ENCODE measurements at regions not wholly inside any gene's neighbourhood (a gene's known extent, or its start where the extent isn't known, plus 50 kb on each side); places are given as distances from the start of the nearest gene placed in this dataset.
"Not testable (repeated sequence)": the region's sequence is repeated elsewhere in the genome, so short reads cannot be mapped to it uniquely, and the experiment has no call there.

DNA sequence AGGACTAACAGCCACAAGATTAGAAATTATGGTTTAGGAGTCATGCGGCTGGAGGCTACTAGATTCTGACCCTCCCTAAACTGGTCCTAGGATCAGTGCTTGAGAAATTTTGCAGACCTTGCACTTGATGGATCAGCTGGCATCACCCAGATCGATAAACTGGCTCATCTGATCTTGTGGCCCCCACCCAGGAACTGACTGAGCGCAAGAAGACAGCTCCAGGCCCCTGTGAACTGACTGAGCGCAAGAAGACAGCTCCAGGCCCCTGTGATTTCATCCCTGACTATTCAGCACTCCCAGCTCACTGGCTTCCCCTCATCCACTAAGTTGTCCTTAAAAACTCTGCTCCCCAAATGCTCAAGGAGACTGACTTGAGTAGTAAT is 67.8 kb downstream of the MRPL36 start:
- DNase-seq (ENCODE audit: low read depth in 2 of 3, low spot score in 2 of 3): not testable (repeated sequence)

DNA sequence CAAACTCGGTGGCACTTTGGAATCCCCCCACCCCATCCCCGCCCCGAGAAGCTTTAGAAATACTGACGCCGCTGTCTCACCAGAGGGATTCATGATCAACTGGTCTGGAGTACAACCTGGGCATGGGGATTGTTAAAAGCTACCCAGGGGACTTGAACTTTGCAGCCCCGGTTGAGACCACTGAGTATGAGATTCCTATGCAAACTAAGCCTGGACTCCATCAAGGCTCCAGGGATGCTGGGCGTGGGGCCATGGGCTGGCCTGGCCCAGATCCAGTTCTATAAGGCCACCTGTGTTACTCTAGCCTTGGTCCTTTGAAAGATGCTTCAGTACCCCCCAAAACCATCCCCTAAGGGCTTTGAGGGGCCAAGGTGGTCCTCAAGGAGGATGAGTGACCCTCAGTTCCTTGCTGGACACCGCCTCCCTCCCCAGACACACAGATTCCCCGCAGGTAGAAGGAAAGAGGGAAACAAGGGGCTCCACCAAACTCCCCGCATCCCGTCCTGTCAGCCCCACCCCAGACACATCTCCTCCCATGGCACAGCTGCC is 68.5 kb downstream of the MRPL36 start:
- DNase-seq (ENCODE audit: low read depth in 2 of 3, low spot score in 2 of 3): no peak

DNA sequence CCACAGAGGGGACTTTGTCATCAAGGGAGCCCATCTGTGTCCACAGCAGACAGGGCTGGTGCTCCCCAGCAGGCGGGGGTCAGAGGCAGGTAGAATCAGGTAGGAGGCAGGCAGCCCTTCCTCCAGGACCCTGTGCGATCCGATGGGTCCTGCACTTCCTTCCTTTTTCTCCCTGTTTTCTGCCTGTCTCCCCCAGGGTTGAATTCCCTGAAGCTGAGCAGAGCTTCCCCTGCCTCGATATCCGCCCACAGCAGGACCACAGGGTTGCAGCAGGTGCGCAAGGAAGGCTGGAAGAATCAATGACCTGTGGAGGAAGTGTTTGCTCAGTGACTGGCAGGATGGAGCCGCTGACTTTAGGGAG is 69.2 kb downstream of the MRPL36 start:
- DNase-seq (ENCODE audit: low read depth in 2 of 3, low spot score in 2 of 3): no peak

DNA sequence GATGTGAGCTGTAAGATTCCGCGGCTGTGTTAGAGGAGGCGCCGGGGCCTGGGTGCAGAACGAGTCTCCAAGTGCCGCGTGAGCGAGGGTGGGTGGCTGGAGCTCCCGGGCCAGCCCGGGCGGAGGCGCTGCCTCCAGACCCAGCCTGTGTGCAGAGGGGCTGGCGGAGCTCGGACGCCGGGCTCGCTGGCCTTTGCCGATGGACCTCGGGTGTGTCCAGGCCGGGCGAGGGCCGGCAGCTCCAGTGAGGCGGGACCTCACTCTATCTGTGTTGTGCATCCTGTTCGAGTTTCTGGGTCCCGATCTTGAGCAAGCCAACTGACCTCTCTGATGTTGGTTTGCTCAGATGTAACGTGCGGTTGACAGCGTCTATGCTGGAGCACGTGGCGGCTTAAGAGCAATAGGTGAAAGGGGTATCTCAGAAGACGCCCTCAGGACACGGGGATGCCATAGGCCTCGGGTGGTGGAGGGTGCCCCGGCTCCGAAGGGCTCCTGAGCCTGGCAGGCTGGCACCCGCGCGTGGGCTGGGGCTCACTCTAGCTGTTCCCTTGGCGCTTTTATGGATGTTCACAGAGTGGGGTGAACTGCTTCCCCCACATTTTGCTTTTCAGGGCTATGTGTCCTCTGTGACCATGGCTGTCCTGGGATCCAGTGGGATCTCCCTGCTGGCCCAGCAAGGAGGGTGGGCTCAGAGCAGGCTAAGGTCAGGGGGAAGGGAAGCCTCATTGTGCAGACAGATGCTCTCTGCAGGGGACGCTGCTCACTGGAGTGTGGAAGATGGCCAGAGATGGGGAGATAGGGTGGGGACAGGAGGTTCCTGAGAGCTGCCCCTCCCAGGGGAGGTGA is 69.8 kb downstream of the MRPL36 start:
- no peak for DNase-seq (ENCODE audit: low read depth in 2 of 3, low spot score in 2 of 3)

DNA sequence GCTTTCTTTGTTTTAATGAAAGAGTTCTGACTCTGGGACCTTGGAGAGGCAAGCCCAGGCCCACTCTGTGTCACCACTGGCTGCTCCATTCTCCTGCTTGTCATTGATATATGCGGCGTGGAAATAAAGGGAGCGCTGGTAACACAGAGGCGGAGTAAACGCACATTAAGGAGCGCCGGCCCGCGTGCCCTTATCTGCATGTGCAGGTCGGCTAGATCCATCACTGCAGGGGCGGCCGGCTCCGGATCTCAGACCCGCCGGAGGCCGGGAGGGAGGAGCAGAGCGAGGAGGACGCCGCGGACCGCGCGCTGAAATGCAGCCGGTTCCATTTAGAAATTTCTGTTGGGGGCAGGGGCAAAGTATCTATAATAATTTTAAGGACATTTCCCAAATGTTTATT is 70.8 kb downstream of the MRPL36 start:
- no peak for DNase-seq (ENCODE audit: low read depth in 2 of 3, low spot score in 2 of 3)

DNA sequence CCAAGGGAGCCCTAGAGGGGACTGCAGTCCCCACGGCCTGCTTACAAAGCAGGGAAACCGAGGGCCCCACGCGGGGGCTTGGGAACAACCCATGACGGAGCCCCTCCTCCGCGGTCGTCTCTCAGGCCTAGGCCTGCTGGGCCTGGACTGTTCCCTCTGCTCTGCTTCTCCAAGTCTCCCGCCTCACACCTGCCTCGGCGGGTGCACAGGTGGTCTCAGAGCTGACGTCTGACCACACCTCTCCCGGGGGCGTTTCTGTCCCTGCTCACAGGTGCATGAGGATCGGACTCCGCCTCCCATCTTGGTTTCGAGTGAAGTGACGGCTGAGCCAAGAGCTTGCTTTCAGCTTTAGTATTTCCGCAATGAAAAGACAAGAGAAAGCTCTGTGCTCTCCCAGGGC is 72.1 kb downstream of the MRPL36 start:
- DNase-seq (ENCODE audit: low read depth in 2 of 3, low spot score in 2 of 3): no peak

DNA sequence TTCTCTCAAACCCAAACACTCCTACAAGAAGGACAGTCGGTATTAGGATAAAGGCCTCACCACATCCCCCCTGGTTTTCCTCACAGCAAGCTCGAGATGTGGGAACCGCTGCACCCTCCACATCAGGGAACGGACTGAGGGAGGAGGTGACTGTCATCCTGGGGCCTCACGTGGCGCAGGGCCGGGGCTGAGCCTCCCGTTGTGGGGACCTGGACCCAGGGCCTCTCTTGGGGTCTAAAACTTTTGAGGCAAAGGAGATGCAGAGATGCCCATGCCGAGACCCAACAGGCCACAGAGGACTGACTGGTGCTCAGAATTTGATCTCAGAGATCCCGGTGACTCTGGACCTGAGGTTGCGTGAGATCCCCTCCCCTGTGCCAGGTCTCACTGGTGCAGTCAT is 72.7 kb downstream of the MRPL36 start:
- DNase-seq (ENCODE audit: low read depth in 2 of 3, low spot score in 2 of 3): no peak

DNA sequence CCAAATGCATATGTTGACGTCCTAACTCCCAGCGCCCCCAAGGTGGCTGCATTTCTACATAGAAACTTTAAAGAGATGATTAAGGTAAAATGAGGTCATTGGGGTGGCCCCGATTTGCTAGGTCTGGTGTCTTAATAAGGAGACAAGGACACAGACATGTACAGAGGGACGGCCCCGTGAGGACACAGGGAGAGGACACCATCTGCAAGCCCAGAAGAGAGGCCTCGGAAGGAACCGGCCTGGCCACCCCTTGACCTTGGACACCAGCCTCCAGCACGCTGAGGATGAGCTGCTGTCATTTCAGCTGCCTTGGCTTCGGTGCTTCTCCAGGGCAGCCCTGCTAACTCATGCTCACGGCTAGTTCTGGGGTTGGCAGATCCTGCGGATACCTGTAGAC is 73.2 kb downstream of the MRPL36 start:
- DNase-seq (ENCODE audit: low read depth in 2 of 3, low spot score in 2 of 3): no peak

DNA sequence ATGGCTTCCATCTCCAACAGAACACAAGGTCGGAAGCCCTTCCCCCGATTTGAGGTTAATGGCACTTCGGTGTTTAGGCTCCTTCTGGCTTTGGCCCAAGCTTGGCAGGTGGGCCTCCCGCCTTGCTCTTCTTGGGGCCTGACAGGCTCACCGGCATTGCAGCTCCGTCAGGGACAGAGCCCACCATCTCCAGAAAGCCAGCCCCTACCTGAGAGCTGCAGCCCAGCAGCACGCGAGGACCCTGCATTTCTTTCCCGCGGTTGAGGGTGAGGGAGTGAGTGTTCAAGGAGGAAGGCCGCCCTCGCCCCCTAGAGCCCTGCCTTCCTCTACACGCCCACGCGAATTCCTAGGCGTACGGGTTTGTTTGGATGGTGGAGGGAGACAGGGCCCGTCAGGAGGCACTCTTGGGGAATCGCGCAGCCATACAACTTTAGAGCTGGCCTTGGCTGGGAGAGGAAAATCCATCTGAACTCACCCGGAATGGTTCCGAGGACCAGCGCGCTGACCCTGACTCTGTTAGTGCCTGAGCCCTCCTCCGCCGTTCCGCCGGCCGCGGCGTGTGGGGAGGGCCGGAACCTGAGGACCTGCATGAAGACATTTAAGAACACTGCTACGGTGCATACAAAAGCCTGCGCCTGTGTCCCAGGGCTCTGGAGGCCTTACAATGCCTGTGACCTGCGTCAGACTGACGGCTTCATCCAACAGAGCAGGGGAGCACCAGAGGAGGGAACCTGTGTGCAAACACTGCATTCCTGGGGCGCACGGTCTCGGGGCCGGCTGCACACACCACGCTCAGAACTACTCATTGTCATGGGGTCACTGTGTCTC is 73.8 kb downstream of the MRPL36 start:
- DNase-seq (ENCODE audit: low read depth in 2 of 3, low spot score in 2 of 3): no peak

DNA sequence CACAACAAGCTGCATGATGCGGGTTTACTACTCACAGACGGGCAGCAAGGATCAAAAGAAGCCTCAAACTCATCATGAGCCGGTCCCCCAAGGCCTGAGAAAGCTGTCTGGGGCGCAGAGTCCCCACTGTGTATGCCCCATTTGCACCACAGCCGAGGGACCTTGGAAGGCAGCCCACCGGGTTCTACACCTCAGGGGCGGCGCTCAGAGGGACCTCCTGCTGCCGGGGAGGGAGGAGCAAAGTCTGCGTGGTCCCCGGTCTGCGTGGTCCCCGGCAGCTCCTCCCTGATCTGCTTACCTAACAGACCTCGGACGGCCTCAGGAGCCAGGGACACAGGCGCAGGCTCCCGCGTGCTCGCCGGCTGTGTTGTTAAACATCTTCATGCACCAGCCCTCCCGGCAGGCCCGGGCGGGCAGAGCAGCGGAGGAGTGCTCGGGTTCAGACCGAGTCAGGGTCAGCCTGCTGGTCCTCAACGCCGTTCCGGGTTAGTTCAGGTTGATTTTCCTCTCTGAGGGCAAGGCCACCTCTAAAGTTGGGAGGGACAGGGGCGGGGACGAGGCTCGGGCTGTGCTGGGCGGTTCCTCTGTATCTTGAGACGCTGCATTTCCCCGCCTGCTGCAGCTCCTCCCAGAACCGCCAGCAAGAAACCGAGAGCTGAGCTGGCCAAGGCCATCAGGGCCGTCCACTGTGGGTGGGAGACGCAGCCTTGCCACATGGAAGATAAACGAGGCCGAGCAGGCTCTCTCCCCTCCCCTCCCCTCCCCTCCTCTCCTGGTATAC is 74.6 kb downstream of the MRPL36 start:
- no peak for DNase-seq (ENCODE audit: low read depth in 2 of 3, low spot score in 2 of 3)

DNA sequence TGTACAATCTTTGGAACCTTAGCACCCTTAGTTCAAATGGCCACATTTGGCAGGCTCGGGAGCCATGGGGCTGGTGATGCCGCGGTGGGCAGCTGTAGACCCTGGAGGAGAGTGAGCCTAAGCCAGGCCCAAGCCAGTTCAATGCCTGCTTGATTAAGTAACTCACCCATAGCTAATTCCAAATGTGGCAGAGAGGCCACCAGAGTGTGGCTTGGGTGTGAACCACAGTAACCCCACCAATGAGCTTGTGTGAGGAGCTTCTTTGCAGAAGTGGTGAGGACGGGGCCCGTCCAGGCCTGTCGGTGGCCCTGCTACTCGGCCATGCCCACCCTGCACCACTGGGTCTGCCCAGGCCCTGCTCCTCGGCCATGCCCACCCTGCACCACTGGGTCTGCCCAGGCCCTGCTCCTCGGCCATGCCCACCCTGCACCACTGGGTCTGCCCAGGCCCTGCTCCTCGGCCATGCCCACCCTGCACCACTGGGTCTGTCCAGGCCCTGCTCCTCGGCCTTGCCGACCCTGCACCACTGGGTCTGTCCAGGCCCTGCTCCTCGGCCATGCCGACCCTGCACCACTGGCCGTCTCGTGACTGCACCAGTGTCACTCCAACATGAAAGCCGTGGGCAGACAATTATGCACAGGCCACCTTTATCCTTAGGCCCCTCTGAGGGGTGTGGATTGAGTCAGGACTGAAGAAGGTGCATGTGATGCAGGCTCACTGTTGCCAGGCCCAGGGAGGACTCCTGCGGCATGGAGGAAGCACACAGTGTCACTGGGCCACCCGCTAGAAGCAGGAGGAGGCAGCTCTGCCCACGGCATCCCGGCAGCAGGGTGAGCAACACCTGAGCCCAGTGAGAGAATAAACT is 75.4 kb downstream of the MRPL36 start:
- no peak for DNase-seq (ENCODE audit: low read depth in 2 of 3, low spot score in 2 of 3)

DNA sequence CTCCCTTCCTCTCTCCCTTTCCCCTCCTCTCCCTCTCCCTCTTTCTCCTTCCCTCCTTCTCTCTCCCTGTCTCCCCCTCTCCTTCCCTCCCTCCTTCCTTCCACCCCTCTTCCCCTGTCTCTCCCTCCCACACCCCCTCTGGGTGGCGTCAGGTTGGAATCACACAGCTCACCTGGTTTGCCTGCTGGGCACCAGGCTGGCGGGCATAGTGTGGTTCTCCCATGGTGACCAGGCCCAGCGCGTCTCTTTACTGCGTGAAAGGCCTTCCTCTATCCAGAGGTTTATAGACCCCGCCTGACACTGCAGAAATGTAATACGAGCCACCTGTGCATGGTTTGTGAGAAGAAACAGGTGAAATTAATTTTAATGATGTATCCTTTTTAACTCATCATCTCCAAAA is 76.2 kb downstream of the MRPL36 start:
- DNase-seq (ENCODE audit: low read depth in 2 of 3, low spot score in 2 of 3): no peak

DNA sequence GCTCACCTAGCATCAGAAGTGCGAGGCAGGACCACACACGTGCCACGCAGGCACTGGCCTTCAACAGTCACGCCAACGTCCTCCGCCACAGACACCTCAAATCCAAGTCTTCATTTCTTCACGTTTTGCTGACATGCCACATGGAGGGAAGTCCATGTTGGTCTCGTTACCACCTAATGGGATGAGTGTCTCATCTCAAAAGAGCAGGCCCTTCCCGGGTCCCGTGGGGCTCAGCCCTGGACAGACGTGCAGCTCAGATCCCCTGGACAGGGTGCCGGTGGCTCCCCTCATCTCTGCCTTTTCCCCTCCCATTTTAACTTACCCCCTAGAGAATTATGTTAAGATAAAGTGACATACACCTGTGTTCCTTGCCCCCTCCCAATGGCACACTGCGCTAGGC is 76.8 kb downstream of the MRPL36 start:
- DNase-seq (ENCODE audit: low read depth in 2 of 3, low spot score in 2 of 3): no peak

DNA sequence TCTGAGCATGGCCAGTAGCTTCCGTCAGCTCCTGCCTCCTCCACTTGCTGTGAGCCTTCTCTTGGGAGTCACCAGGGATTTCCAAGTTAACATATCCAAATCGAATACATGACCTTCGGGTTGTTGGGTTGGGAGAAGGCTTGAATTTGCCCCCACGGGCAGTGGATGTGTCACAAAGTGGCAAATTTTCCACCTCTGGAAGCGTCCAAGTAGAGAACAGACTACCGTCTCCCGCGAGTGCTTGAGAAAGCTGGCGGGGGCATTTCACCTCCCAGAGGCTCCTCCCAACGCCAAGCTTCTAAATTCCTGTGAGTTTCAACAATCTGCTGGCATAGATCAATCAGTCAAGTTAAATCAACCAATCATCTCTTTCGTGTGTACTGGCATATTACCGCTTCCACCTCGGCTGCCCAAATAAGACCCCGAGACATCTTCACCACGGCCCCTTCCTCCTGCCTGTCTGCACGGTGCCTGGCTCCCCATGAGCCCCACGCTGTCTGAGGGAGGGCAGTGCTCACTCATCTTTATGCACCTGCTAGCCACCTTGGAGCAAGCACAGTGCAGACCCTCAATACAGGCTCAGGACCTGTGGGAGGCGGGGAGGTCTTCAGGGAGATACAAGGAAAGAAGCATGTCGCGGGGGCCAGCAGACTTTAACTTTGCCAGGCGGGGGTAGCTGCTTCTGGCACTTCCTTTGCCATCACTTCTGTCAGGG is 79.1 kb downstream of the MRPL36 start:
- DNase-seq (ENCODE audit: low read depth in 2 of 3, low spot score in 2 of 3): no peak

DNA sequence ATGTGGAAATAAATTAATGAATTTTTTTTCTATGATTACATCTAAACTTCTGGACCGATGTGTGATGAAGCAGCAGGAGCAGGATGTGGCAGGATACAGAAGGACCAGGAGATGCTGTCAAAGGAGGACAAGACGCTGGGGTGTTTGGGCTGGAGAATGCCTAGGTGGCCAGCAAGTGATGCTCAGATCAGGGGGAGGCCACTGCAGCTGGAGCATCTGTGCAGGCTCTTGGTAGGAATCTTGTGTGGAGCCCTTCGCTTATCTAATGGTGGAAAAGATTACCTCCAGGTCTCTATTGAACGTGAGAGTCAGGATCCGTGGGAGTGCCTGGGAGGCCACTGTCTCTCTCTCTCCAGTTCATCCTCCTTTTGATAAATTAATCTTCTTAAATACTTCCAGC is 79.8 kb downstream of the MRPL36 start:
- DNase-seq (ENCODE audit: low read depth in 2 of 3, low spot score in 2 of 3): no peak

DNA sequence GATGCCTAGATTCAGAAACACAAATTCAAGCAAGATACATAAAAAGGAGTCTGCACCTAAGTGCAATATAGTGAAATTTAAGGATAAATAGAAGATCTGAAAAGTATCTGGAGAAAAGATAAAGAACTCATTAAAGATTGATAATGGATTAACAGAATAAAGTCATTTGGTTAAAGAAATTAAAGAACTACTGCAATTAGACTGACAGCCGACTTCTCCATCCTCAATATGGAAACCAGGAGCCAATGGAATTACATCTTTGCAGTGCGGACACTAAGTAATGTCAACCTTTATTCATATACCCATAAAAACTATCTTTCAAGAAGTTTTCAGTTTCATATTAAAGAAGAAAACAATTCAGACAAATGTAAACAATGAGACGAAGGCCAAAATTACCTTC is 81.0 kb downstream of the MRPL36 start:
- peak in 1 of 3 donors; percentile 26 for DNase-seq (ENCODE audit: low read depth in 2 of 3, low spot score in 2 of 3)

DNA sequence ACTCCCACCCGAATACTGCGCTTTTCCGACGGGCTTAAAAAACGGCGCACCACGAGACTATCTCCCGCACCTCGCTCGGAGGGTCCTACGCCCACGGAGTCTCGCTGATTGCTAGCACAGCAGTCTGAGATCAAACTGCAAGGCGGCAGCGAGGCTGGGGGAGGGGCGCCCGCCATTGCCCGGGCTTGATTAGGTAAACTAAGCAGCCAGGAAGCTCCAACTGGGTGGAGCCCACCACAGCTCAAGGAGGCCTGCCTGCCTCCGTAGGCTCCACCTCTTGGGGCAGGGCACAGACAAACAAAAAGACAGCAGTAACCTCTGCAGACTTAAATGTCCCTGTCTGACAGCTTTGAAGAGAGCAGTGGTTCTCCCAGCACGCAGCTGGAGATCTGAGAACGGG is 89.5 kb downstream of the MRPL36 start:
- DNase-seq (ENCODE audit: low read depth in 2 of 3, low spot score in 2 of 3): not testable (repeated sequence)

DNA sequence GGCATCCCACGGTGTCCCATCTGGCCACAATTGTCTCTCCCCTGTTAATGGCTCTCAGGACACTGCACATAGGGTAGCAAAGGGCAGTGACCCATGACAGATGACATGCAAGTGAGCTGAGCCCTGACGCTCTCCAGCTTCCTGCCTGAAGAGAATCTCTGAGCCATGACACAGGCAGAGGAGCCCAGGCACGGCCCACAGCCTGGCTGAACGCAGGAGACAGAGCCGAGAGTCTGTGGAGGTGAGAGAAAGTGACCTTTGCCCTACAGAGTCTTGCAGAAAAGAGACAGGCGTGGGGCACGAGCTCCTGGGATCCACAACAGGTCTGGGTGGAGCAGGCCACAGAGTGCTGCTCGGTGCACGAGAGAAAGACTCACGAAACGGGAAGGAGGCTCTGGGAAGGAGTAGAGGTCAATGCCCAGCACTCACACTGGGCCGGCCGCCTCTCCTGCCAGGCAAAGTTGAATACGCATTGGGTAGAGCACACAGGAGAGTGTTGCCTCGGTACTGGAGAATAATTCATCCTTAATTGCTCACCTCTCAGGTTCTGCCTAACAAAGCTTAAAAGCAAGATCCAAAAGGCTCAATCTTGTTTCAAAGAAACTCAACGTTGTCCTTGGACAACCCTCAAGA is 90.3 kb downstream of the MRPL36 start:
- DNase-seq (ENCODE audit: low read depth in 2 of 3, low spot score in 2 of 3): no peak

DNA sequence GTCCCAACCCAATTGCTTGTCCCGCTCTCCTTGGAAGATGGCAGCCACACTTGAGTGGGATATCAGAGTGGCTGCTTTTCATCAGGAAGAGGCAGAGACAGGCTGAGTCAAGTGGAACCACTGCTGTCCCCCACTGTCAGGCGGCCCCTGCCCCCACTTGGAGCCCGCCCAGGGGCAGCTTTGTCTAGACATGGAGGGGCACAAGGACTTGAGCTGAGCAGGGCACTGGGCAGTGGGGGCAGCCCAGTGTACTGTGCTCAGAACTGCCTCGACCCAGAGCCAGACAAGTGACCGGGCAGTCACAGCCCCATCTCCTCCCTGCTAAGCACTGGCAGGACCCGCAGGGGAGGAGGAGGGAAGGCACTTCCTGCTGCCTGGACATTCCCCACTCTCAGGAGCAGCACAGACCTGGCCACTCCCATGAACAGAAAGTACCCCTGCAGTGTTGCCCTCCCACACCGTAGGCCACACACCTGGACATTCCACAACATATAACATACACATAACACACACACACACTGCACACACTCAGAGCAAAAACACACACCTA is 91.0 kb downstream of the MRPL36 start:
- DNase-seq (ENCODE audit: low read depth in 2 of 3, low spot score in 2 of 3): no peak
